ENCODE measurements at regions not wholly inside any gene's neighbourhood (a gene's known extent, or its start where the extent isn't known, plus 50 kb on each side); places are given as distances from the start of the nearest gene placed in this dataset.

DNA sequence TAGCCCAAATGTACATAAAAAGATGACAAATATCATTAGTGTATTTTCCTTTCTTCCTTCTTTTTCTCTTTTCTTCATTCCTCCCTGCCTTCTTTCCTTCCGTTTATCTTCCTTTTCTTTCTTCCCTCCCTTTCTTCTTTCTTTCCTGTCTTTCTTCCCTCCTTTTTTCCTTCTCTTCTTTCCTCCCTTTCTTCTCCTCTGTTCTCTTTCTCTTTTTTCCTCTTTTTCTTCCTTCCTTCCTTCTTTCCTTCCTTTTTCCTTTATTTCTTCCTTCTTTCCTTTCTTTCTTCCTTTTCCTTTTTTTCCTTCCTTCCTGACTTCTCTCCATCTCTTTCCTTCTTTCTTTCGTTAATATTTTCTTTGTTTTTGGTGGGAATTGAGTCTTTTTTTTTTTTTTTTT, 256.9 kb upstream of the CNTNAP5 start:
- TF ChIP-seq CTCF (IDR thresholded peaks at IDR 0.05; ENCODE audit: unreplicated experiment) = no peak
- BruUV-seq (replicated peaks) = no TSS peak
- ChIA-PET CTCF (no interaction called here), POLR2A (no interaction called here)
- Mint-ChIP-seq H3K27ac (ENCODE audit: low read depth, unreplicated experiment) (no peak overlapping the region), H3K4me3 (ENCODE audit: unreplicated experiment) (no peak overlapping the region), H3K27me3 (ENCODE audit: insufficient read depth, unreplicated experiment) (no peaks in the 10 kb centered on the region), H3K9me3 (ENCODE audit: unreplicated experiment) (peaks cover 9% of the 10 kb centered on the region), H3K36me3 (ENCODE audit: insufficient read depth, unreplicated experiment) (no peaks in the 10 kb centered on the region), H3K4me1 (ENCODE audit: insufficient read depth, unreplicated experiment) (peaks cover 8% of the 10 kb centered on the region)
- intact Hi-C loops (cut with micrococcal nuclease) = no loop called here
- DNase-seq (ENCODE audit: unreplicated experiment) = no peak

DNA sequence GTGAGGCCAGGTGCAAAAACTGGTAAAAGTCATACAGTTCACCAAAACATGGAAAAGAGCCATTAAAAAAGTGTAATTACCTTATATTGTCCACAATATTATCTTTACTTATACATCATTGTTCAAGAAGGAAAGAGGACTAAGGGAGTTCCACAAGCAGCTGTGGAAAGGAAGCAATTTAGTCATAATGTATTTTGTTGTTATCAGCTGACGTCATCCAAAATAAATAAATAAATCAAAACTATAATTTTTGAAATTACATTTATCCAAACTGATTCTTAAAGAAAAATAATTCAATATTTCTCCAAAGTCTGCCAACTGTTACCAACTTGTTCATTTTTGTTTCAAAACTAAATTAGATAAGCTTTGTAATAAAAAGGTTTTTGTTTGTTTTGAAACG, 256.1 kb upstream of the CNTNAP5 start:
- Mint-ChIP-seq H3K27me3 (ENCODE audit: insufficient read depth, unreplicated experiment) (no peaks in the 10 kb centered on the region), H3K4me1 (ENCODE audit: insufficient read depth, unreplicated experiment) (peaks cover 8% of the 10 kb centered on the region), H3K36me3 (ENCODE audit: insufficient read depth, unreplicated experiment) (no peaks in the 10 kb centered on the region), H3K4me3 (ENCODE audit: unreplicated experiment) (no peak overlapping the region), H3K9me3 (ENCODE audit: unreplicated experiment) (peaks cover 9% of the 10 kb centered on the region), H3K27ac (ENCODE audit: low read depth, unreplicated experiment) (no peak overlapping the region)
- no TSS peak for BruUV-seq (replicated peaks)
- intact Hi-C loops (cut with micrococcal nuclease) = no loop called here
- CTCF ChIA-PET = no interaction called here
- POLR2A ChIA-PET = no interaction called here
- no peak for TF ChIP-seq CTCF (IDR thresholded peaks at IDR 0.05; ENCODE audit: unreplicated experiment)
- DNase-seq (ENCODE audit: unreplicated experiment) = no peak

DNA sequence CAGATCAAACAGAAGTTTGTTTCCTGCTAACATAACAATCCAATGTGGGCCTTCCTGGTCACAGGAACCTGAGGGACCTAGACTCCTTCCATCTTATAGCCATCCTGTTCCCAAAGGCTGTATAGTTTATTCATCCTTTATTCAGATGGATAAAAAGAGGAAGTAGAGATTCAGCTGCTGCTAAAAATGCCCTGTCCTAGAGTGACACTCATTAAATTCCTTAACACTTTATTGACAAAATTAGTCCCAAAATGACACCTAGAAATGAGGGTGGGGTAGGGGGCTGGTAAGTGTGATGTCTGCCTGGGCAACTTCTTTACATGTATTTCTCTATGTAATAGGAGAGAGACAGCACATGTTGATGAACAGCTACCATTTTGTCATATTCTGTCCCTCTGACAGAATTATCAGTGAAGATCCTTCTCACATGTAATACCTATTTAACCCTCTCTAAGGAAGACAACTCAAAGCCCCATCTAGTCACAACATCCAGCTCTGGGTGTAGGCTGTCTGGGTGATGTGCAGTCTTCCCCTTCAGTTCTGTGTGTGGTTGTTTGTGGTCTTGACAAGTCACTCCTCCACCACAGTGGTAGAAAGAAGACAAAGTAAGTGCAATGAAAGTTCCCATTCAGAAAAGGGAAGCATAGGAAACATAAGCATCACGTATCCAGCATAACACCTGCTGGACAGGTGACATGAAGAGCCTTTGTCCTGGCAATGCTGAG, 253.9 kb upstream of the CNTNAP5 start:
- CTCF ChIA-PET = no interaction called here
- intact Hi-C loops (cut with micrococcal nuclease) = no loop called here
- Mint-ChIP-seq H3K27ac (ENCODE audit: low read depth, unreplicated experiment) (no peak overlapping the region), H3K4me1 (ENCODE audit: insufficient read depth, unreplicated experiment) (peaks cover 8% of the 10 kb centered on the region), H3K9me3 (ENCODE audit: unreplicated experiment) (peaks cover 9% of the 10 kb centered on the region), H3K27me3 (ENCODE audit: insufficient read depth, unreplicated experiment) (no peaks in the 10 kb centered on the region), H3K36me3 (ENCODE audit: insufficient read depth, unreplicated experiment) (no peaks in the 10 kb centered on the region), H3K4me3 (ENCODE audit: unreplicated experiment) (no peak overlapping the region)
- BruUV-seq (replicated peaks) = no TSS peak
- TF ChIP-seq CTCF (IDR thresholded peaks at IDR 0.05; ENCODE audit: unreplicated experiment) = no peak
- POLR2A ChIA-PET = no interaction called here
- DNase-seq (ENCODE audit: unreplicated experiment) = no peak

GRCh38 chr2:123771928-123772632, 253.0 kb upstream of the CNTNAP5 start:
- peaks cover 8% of the 10 kb centered on the region for H3K4me1 Mint-ChIP-seq (ENCODE audit: insufficient read depth, unreplicated experiment)
- H3K4me3 Mint-ChIP-seq (ENCODE audit: unreplicated experiment) = no peak overlapping the region
- no peak overlapping the region for H3K27ac Mint-ChIP-seq (ENCODE audit: low read depth, unreplicated experiment)
- BruUV-seq (replicated peaks) = no TSS peak
- H3K36me3 Mint-ChIP-seq (ENCODE audit: insufficient read depth, unreplicated experiment) = no peaks in the 10 kb centered on the region
- intact Hi-C loops (cut with micrococcal nuclease) = no loop called here
- TF ChIP-seq CTCF (IDR thresholded peaks at IDR 0.05; ENCODE audit: unreplicated experiment) = no peak
- POLR2A ChIA-PET = interaction anchor here (0.7 kb wide), 1 partner anchor 807 kb away, joined by 3 read pairs; no protein-coding TSS in a partner anchor
- no peaks in the 10 kb centered on the region for H3K27me3 Mint-ChIP-seq (ENCODE audit: insufficient read depth, unreplicated experiment)
- no peak for DNase-seq (ENCODE audit: unreplicated experiment)
- peaks cover 9% of the 10 kb centered on the region for H3K9me3 Mint-ChIP-seq (ENCODE audit: unreplicated experiment)
- CTCF ChIA-PET = interaction anchor here (0.6 kb wide), 1 partner anchor 44 kb away, joined by 3 read pairs; no protein-coding TSS in a partner anchor

Measured in MCF 10A (cell line).